Neural progenitor cell (in vitro differentiated cells): ENCODE measurements at regions not wholly inside any gene's neighbourhood (a gene's known extent, or its start where the extent isn't known, plus 50 kb on each side); places are given as distances from the start of the nearest gene placed in this dataset.

ENCODE experiments used
- DNase-seq: peaks from one replicate; pipeline ENCODE4 v3.0.0-alpha.2; 2016; ENCODE audit warnings: low spot score
- H2AFZ ChIP-seq: fragments of 200-600 bp; sonication (generic); replicated peaks from 2 replicates; pipeline ENCODE4 v1.6.1; 2016; ENCODE audit warnings: antibody characterized with exemption
- H3F3A ChIP-seq: fragments of 200-600 bp; sonication (generic); 2 replicates; pipeline ENCODE4 v1.6.1; 2016; ENCODE audit warnings: antibody characterized with exemption, low read depth
- H3K27ac ChIP-seq: fragments of 200-600 bp; sonication (generic); 2 replicates; pipeline ENCODE4 v1.5.1; 2016; ENCODE audit warnings: mild to moderate bottlenecking
- H3K27me3 ChIP-seq: fragments of 200-600 bp; sonication (generic); 2 replicates; pipeline ENCODE4 v1.6.1; 2016; ENCODE audit warnings: mild to moderate bottlenecking, moderate library complexity
- H3K36me3 ChIP-seq: fragments of 200-600 bp; sonication (generic); 2 replicates; pipeline ENCODE4 v1.5.1; 2016
- H3K4me1 ChIP-seq: fragments of 200-600 bp; sonication (generic); 2 replicates; pipeline ENCODE4 v1.6.1; 2016; ENCODE audit warnings: mixed run types
- H3K4me2 ChIP-seq: fragments of 200-600 bp; sonication (generic); 2 replicates; pipeline ENCODE4 v1.6.1; 2016
- H3K4me3 ChIP-seq: fragments of 200-600 bp; sonication (generic); 2 replicates; pipeline ENCODE4 v1.5.1; 2016
- H3K79me2 ChIP-seq: fragments of 200-600 bp; sonication (generic); 2 replicates; pipeline ENCODE4 v1.6.1; 2016; ENCODE audit warnings: low read depth
- H3K9ac ChIP-seq: fragments of 200-600 bp; sonication (generic); 2 replicates; pipeline ENCODE4 v1.6.1; 2016
- H3K9me3 ChIP-seq: fragments of 200-600 bp; sonication (generic); 2 replicates; pipeline ENCODE4 v1.5.1; 2016; ENCODE audit warnings: low read depth
- H4K20me1 ChIP-seq: fragments of 200-600 bp; sonication (generic); 2 replicates; pipeline ENCODE4 v1.6.1; 2016; ENCODE audit warnings: low read depth
- H3K27ac Mint-ChIP-seq: 3 replicates; pipeline ENCODE4 v1.8.0; 2021; ENCODE audit warnings: mixed read lengths
- H3K27me3 Mint-ChIP-seq: 2 replicates; pipeline ENCODE4 v1.8.0; 2022; ENCODE audit warnings: low read depth, mild to moderate bottlenecking, inconsistent platforms, moderate library complexity, mixed read lengths; ENCODE audit not compliant: insufficient read depth
- H3K36me3 Mint-ChIP-seq: 3 replicates; pipeline ENCODE4 v1.8.0; 2021; ENCODE audit warnings: mixed read lengths
- H3K4me1 Mint-ChIP-seq: 3 replicates; pipeline ENCODE4 v1.8.0; 2021; ENCODE audit warnings: mixed read lengths
- H3K4me3 Mint-ChIP-seq: 3 replicates; pipeline ENCODE4 v1.8.0; 2021; ENCODE audit warnings: mild to moderate bottlenecking, moderate library complexity, mixed read lengths
- H3K9me3 Mint-ChIP-seq: 3 replicates; pipeline ENCODE4 v1.8.0; 2020; ENCODE audit warnings: mixed read lengths
- CTCF ChIP-seq: fragments of 200-600 bp; sonication (generic); IDR thresholded peaks from 2 replicates; pipeline ENCODE4 v1.5.1; 2017; ENCODE audit warnings: antibody characterized with exemption, mild to moderate bottlenecking
- EZH2 ChIP-seq: fragments of 200-600 bp; sonication (generic); IDR thresholded peaks from 2 replicates; pipeline ENCODE4 v1.6.1; 2017; ENCODE audit warnings: antibody characterized with exemption, mild to moderate bottlenecking, moderate library complexity
- EZH2phosphoT487 ChIP-seq: fragments of 200-600 bp; sonication (generic); IDR thresholded peaks from 2 replicates; pipeline ENCODE4 v1.6.1; 2017; ENCODE audit warnings: antibody characterized with exemption

- Histone ChIP-seq H3K79me2 (no peaks in the 10 kb centered on the region), H3K27ac (no peak overlapping the region), H3K4me1 (no peaks in the 10 kb centered on the region), H4K20me1 (no peaks in the 10 kb centered on the region), H3K4me3 (no peak overlapping the region), H3F3A (no peaks in the 10 kb centered on the region), H3K9me3 (no peaks in the 10 kb centered on the region), H3K27me3 (no peaks in the 10 kb centered on the region), H3K36me3 (no peaks in the 10 kb centered on the region), H3K4me2 (no peak overlapping the region), H2AFZ (no peak overlapping the region), H3K9ac (no peak overlapping the region)
- H3K27ac Mint-ChIP-seq = no peak overlapping the region
- H3K4me3 Mint-ChIP-seq = no peak overlapping the region
- DNase-seq = no peak
- H3K27me3 Mint-ChIP-seq = peaks cover 7% of the 10 kb centered on the region
- H3K4me1 Mint-ChIP-seq = peaks cover 18% of the 10 kb centered on the region
- no peaks in the 10 kb centered on the region for H3K36me3 Mint-ChIP-seq
- TF ChIP-seq CTCF (no peak), EZH2 (no peak), EZH2phosphoT487 (no peak)
- no peaks in the 10 kb centered on the region for H3K9me3 Mint-ChIP-seq
These were observed 118.3 kb upstream of the FBXL4 start for GRCh38 chr6:99066044-99066443.

GRCh38 chr6:99064834-99065233, 117.1 kb upstream of the FBXL4 start:
- H3K27me3 ChIP-seq = no peaks in the 10 kb centered on the region
- no peak overlapping the region for H3K9ac ChIP-seq
- no peak overlapping the region for H3K27ac ChIP-seq
- Mint-ChIP-seq H3K4me3 (no peak overlapping the region), H3K4me1 (peaks cover 18% of the 10 kb centered on the region), H3K27me3 (peaks cover 7% of the 10 kb centered on the region), H3K27ac (no peak overlapping the region), H3K9me3 (no peaks in the 10 kb centered on the region), H3K36me3 (no peaks in the 10 kb centered on the region)
- peaks cover 3% of the 10 kb centered on the region for H3K4me1 ChIP-seq
- TF ChIP-seq EZH2 (no peak), CTCF (no peak), EZH2phosphoT487 (no peak)
- no peaks in the 10 kb centered on the region for H3F3A ChIP-seq
- DNase-seq = no peak
- H3K4me2 ChIP-seq = no peak overlapping the region
- H4K20me1 ChIP-seq = no peaks in the 10 kb centered on the region
- no peaks in the 10 kb centered on the region for H3K79me2 ChIP-seq
- H3K9me3 ChIP-seq = no peaks in the 10 kb centered on the region
- H3K4me3 ChIP-seq = no peak overlapping the region
- no peaks in the 10 kb centered on the region for H3K36me3 ChIP-seq
- no peak overlapping the region for H2AFZ ChIP-seq

GRCh38 chr6:99036672-99037071, 88.9 kb upstream of the FBXL4 start:
- Histone ChIP-seq H3F3A (no peaks in the 10 kb centered on the region), H3K36me3 (no peaks in the 10 kb centered on the region), H2AFZ (no peak overlapping the region), H3K79me2 (no peaks in the 10 kb centered on the region), H3K27me3 (no peaks in the 10 kb centered on the region), H3K4me2 (no peak overlapping the region), H3K27ac (no peak overlapping the region), H3K4me3 (no peak overlapping the region), H3K9ac (no peak overlapping the region), H4K20me1 (no peaks in the 10 kb centered on the region), H3K4me1 (no peaks in the 10 kb centered on the region), H3K9me3 (no peaks in the 10 kb centered on the region)
- Mint-ChIP-seq H3K36me3 (no peaks in the 10 kb centered on the region), H3K9me3 (no peaks in the 10 kb centered on the region), H3K27me3 (no peaks in the 10 kb centered on the region), H3K27ac (no peak overlapping the region), H3K4me3 (no peak overlapping the region), H3K4me1 (no peaks in the 10 kb centered on the region)
- no peak for DNase-seq
- TF ChIP-seq CTCF (no peak), EZH2 (no peak), EZH2phosphoT487 (no peak)

GRCh38 chr6:99032396-99032795, 84.7 kb upstream of the FBXL4 start:
- no peak overlapping the region for H3K27ac ChIP-seq
- no peak overlapping the region for H3K4me2 ChIP-seq
- no peaks in the 10 kb centered on the region for H3K36me3 ChIP-seq
- H3K27me3 Mint-ChIP-seq = no peaks in the 10 kb centered on the region
- H3K79me2 ChIP-seq = no peaks in the 10 kb centered on the region
- H3F3A ChIP-seq = no peaks in the 10 kb centered on the region
- H3K9me3 ChIP-seq = no peaks in the 10 kb centered on the region
- H3K36me3 Mint-ChIP-seq = no peaks in the 10 kb centered on the region
- no peak overlapping the region for H3K9ac ChIP-seq
- H3K4me3 ChIP-seq = no peak overlapping the region
- DNase-seq = no peak
- H3K27ac Mint-ChIP-seq = no peak overlapping the region
- H3K4me1 Mint-ChIP-seq = no peaks in the 10 kb centered on the region
- peaks cover 2% of the 10 kb centered on the region for H3K9me3 Mint-ChIP-seq
- H3K4me3 Mint-ChIP-seq = no peak overlapping the region
- no peaks in the 10 kb centered on the region for H4K20me1 ChIP-seq
- no peak overlapping the region for H2AFZ ChIP-seq
- TF ChIP-seq EZH2 (no peak), EZH2phosphoT487 (no peak), CTCF (no peak)
- H3K4me1 ChIP-seq = no peaks in the 10 kb centered on the region
- no peaks in the 10 kb centered on the region for H3K27me3 ChIP-seq
